Activated effector memory CD4-positive, alpha-beta T cell treated with Interleukin-2 at 50 U/mL for 16 hours (primary cell): ENCODE measurements at regions not wholly inside any gene's neighbourhood (a gene's known extent, or its start where the extent isn't known, plus 50 kb on each side); places are given as distances from the start of the nearest gene placed in this dataset.
A peak's percentile ranks its signal among the peaks of the same experiment; 100 is the strongest.
"Not testable (repeated sequence)": the region's sequence is repeated elsewhere in the genome, so short reads cannot be mapped to it uniquely, and the experiment has no call there.

Experiments used
- DNase-seq: peaks from one replicate; pipeline ENCODE4 v3.0.0-alpha.2; 2020

DNA sequence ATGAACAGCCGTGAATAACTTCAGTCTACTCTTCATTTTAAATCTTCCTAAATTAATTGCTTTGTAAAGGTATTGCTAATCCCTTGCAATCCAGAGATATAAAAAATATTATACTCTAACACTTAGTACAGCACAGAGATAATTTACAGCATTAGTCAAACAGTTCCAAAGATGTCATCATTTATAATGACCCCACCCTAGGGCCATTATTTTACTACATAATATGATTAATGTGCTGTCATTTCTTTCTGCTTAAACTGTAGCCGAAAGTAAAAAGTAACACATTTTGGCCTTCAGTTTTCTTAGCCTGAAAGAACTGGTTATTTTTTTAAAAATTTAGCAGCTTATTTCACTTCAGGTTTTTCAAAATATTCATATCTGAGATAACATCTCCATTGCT is 256.3 kb upstream of the RFC3 start:
- DNase-seq, result no peak

DNA sequence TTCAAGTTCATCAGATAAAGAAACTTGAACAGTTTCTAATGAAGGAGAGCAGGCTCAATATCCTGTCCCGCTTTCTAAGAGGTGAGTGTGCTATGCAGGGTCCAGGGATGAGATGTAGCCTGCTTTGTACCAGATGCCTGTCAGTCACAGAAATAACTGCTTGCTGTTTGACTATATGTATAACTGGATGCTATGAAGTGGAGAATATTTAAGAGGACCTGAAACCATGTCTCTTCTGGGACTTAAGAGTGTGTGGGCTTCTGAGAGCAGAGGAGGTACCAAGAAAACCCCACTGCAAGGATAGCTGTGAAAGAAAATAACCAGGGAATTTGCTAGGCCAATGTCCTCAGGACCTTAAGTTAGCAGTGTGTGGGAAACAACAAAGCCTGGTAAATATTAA is 246.3 kb upstream of the RFC3 start:
- DNase-seq, result no peak

DNA sequence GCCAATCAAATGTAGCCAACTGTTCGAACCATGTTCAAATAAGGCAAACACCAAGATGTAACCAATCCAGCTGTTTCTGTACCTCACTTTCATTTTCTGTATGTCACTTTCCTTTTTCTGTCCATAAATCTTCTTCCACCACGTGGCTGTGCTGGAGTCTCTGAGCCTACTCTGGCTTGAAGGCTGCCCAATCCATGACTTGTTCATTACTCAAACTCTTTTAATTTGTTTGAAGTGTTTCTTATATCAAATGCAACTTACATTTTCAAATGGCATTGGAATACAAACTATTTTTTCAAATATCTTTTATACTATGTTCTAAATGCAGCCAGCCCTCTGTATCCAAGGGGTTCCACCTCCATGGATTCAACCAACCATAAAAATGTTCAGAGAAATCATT is 245.6 kb upstream of the RFC3 start:
- not testable (repeated sequence) for DNase-seq

DNA sequence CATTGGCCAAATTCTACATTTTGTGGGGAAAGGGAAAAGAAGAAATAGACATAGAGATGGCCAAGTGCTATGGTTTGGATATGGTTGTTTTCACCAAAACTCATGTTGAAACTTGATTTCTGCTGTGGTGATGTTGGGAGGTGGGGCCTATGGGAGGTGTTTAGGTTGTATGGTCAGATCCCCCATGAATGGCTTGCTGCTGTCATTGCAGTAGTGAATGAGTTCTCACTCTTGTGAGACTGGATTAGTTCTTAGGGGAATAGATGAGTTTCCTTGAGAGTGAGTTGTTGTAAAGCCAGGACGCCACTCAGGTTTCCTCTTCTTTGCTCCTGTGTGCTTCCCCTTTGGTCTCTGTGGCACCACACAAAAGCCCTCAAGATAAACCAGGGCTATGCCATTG is 242.6 kb upstream of the RFC3 start:
- DNase-seq, result no peak

DNA sequence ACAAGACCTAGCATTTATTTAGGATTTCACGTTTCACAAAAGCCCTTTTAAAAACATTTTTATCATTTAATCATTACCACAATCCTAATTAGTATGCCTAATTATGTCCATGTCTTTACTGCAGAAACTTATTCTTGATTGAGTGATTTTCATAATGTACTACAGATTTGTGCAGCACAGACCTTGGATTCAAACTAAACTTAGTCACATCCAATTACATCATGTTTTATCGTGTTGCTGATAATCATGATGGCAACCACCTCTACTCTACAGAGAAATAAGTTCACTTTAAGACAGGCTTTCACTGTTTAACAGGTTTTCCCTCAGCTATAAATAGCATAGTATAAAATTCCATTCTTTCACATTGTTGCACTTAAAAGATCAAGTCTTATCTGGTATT is 240.9 kb upstream of the RFC3 start:
- DNase-seq, result no peak

DNA sequence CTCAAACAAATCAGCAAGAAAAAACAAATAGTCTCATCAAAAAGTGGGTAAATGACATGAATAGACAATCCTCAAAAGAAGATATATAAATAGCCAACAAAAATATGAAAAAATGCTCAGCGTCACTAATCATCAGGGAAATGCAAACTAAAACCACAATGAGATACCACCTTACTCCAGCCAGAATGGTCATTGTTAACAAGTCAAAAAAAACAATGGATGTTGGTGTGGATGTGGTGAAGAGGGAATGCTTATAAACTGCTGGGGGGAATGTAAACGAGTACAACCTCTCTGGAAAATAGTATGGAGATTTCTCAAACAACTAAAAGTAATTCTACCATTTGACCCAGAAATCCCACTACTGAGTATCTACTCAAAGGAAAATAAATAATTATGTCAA is 239.2 kb upstream of the RFC3 start:
- no peak for DNase-seq

DNA sequence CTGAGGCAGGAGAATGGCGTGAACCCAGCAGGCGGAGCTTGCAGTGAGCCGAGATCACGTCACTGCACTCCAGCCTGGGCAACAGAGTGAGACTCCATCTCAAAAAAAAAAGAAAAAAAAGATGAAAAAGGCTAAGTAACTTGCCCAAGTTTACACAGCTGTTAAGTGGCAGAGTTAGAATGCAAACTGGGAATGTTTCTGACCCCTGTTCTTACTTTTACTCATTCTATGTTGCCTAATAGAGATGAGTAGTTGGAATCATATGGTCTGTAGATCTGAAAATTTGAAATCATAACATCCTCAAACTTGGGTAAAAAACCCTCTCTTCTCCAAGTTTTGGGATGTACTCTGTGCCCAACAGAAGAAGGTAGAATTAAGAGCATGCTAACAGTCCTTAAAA is 235.8 kb upstream of the RFC3 start:
- DNase-seq, result no peak

DNA sequence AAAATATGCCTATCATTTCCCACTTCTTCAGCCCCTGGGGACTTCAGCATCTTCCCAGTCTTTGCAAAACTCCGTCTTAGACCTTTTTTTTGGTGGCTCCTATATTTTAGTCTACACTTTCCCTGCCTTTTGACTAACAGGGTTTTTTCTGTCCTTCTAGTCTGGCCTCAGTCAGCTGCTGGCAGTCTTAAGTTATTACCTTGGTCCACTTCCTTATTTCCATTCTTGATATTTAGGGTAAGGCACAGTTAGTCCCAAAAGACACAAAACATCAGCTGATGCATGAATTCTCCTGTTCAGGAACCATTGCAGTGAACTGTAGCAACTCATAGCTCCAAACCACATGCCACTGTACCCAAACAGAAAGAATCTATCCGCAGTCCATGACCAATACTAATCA is 234.6 kb upstream of the RFC3 start:
- DNase-seq, result no peak

DNA sequence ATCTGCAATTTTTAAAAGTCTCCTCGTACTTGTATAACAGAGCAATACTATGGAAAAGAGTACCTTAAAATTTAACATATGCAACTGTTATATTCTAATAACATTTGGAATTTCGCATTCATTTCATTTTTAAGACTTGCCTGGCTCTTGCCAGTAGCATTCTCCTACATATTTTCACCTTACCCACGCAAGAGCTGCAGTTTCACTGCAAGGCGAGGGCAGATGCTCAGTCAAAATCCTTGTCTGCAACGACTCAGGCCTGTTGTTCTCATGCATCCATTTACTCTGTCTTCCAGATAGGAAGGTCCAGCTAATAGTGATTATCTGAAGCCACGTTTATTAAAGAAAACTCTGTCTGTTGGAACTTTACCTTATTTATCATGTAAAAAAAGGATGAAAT is 227.0 kb upstream of the RFC3 start:
- no peak for DNase-seq

DNA sequence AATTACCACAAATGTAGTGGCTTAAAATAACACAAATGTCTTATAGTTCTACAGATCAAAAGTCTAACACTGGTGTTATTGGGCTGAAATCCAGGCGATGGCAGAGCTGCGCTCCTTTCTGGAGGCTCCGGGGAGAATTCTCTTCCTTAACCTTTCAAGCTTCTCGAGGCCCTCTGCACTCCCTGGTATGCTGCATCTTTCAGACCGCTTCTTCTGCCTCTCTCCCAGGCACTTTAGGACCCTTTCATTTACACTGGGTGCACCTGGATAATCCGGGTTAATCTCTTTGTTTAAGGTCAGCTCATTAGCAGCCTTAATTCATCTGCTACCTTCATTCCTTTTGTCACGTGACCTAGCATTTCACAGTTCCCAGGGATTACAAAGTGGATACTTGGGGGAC is 211.3 kb upstream of the RFC3 start:
- DNase-seq, result no peak

DNA sequence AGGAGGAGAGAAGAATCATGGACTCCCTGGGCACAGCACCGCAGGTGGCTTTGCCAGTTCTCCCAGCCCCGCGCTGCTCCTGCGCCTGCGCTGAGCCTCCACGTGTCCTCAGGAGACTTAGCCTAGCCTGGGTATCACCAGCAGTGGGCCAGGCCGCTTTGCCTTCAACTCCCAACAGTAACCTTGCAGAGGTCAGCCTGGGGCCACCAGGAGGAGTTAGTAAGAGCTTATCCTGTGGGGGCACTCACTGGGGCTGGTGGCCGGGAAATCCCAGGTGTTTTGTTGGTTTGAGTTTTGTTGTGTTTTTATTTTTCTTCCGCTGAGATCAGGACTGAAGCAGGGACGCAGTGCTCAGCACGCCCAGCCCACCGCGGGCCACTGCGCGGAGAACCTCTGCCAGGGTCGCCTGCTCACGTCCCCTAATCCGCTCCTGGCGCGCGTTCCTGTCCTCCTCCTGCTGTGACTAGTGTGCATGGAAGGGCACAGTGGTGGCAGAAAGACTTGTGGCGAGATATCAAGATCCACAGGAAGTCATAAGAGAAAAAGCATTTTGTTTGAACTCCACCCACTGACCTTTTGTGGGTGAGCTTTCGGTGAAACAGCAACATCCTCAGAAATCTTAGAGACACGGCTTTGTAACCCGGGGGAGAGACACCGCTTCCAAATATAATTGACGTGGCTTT is 207.4 kb upstream of the RFC3 start:
- peak; percentile 57 for DNase-seq

DNA sequence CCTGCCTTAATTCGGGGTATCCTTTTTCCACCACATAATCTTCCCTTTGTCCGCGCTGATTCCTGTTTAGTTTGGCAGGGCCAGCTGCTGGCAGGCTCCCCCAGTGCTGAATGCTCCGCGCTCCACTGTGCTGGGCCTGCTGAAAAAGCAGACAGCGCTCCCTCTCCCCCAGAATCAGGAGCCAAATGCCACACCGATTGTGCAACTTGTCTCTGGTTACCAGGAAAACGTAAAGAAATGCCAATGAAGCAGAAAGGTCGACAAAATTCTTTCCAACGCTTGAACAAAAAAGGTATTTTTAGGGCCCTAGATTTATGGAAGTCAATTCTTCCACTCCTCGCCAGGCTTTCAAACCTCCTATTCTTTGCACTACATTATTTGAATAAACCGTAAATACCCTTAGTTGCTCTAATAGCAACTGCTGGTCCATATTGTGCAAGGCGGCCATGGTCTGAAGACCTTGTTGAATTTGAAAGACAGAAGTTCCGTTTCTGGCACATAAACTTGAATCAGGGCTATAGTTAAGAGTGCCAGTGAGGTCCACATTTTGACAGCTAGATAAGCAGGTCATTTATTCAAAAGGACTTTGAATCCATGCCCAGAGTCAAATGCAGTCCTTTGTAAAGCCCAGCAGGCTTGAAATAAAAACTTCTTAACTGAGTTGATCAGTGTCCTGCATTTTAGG is 206.7 kb upstream of the RFC3 start:
- DNase-seq, result no peak

DNA sequence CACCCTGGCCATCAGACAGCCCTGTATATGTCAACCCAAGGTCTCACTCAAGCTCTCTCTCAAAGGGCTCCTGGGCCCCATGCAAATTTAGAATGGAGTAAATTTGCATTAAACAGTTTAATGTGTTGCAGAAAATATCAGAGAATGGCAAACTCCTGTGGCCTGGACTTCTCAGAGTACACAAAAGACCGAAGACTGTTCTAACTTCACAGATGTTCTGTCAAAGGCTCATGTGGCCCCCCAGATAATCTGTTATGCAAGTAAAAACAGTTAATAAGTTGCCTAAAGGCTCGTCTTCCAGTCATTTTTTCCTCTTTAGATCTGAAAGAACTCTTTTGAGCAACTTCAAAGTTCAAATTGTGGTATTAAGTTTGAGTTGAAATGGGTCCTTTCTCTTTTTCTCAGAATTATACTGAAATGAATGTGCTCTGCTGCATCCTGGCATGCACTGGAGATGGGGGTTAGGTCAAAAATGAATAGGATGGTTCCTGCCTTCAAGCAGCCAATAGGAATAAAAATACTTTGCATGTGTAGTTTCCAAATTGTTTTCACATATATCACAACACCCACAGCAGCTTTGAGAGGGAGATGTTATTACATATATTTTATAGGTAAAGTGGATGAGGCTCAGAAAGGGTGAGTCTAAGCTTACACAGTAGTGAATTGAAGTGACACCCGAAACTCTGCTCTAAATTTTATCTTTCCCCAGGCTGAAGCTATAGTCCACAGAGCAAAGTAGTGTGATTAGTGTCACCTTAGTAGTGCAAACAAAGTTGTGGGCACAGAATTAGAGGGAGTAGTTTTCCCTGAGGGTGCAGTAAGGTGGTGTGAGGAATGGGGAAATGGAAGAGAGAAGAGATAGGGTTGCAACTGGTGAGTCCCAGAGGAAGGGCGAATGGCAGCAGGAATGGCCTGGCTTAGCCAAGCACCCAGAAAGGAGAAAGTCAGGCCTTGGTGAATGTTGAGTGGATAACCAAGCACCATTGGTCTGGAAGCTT is 205.0 kb upstream of the RFC3 start:
- DNase-seq, result no peak

DNA sequence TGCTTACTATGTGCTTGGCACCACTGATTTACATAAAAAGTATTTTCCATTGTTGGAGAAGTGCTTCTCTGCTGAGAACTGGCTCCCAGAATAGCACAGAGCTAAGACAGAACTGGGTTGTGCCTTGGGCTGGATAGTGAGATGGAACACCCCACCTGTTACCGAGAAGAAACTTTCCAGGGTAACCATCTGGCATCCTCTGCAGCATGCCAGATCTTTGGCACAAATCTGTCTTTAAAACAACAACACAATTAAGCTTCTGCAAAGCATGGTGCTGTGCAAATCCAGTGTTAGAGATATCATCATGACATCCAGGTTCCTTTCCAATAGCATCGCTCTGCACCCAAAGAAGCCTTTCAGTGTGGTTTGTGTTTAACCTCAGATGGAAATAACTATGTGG is 202.5 kb upstream of the RFC3 start:
- DNase-seq, result no peak

DNA sequence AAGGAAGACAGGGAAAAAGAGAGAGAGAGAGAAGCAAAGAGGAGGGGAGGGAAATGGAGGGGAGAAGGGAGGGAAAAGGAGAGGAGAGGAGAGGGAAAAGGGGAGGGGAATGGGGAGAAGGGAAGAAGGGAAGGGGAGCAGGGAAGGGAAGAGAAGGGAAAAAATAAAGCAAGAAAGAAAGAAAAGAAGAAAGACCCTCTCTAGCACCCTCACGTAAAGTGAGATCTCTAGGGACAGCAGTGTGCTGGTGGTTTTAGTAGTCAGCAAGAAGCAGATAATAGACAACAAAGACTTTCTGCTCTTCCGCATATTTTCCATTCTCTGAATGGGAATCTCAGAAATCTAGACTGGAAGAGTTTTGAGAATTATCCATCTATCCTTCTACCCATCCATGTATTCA is 201.8 kb upstream of the RFC3 start:
- DNase-seq, result no peak

DNA sequence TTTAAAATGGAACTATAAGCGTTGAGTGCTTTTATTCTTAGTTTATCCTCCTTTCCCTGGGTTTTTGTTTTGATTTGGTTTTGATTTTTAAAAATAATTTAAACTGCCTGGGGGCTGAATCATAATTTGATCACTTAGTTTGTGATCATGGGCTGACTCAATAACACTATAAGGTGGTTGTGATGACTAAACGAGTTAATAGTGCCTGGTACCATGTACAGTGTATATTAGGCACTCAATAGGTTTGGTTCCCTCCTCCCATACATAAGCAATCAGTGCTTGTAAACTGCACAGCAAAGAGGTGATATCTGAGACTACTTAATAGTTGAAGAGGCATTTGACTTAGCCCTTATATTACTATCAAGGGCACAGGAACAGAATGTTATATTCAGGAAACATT is 200.9 kb upstream of the RFC3 start:
- no peak for DNase-seq

DNA sequence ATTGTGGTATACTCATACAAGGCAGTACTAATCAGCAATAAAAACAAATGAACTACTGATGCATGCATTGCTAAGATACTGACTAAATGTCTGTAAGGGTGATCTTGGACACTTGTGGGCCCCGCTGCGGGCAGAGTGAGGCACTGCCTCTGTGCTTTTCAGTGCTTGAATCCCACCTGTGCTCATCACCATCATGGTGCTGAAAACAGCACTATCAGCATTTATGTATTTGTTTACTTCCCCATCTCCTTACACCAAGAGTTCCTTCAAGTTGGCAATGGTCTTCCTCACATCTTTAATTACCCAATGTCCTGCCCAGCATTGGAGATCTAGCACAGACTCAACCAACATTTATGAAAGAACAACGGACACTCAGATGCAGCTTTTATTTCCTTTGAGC is 193.7 kb upstream of the RFC3 start:
- DNase-seq, result no peak

DNA sequence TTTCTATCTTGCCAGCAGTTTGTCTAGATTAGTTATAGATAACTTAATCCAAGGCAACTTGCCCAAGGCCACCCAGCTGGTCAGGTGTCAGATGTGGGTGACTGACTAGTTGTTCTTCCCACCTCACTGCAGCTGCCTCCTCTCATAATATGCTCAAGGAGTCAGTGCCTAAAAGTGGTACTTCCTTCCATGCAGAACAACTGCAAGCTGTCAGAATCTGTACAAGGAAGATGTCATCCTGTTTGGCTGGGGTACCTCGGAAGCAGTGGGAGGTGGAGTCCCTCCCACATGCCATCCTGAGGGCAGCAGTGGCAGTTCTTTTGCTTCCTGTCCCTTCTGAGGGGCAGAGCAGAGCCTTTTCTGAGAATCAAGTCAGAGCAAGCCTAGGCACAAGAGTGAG is 193.2 kb upstream of the RFC3 start:
- no peak for DNase-seq

DNA sequence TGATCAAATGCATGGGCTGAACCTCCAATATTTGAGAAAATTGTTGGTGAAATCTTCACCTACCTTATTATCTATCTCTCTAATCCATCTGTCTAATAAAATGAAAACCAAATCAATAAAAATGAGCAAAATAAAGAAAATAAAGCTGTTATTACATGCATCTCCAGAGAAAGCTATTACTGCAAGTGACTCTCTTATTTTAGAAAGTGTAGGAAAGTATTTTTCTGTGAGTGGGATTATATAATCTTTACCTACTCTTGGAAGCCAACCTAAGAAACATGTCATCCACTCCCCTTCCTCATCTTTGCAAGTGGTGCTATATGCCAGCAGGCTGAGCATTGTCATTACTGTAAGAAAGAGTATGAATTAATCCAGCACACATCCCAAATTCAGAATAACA is 191.5 kb upstream of the RFC3 start:
- no peak for DNase-seq

DNA sequence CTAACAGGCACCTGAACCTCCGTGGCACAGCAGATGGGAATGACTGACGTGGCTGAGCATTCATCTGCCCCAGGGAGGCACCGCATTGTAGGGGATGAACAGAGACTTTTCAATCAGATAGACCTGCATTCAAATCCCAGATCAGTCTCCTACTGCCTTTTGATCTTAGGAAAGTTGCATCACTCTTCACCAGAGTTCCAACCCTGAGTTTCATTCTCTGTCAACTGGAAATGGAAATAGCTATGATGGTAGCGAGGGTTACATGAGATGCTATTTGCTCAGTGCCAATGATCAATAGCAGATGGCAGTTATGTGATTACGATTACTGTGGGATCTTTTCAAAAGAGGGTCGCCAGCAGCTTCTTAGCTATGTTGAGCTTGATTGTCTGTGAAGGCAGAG is 189.3 kb upstream of the RFC3 start:
- DNase-seq, result no peak

DNA sequence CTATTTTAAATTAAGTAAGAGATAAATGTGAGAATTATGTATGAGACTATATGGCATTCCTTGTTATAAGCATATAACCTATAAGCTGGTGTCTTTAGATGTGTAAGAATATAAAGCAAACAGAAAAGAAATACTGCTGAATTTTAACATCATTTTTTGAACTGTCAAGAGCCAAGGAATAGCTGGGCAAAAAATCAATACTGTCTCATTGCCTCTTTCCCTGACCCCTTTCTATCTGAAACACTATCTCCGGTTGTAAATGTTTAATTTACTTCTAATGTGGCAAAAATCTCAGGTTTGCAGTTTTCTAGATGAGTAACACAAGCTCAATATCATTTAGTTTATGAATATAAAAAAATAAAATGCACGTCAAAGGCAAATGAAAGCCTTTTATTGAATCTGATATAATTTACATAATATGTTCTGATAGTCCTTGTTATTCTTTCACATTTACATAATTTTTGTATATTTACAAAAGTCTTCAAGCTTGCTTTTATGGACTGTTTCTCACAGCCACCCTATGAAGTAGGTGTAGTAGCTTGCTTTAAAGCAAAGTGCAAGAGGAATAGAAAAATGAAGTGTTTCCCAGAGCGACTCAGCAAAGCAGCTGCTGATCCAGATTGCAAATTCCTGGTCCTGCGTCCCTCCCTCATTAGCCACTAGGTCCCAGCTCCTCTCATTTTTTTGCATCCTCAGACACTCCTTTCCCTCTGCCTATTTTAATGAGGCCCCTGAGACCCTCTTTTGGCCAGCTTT is 188.2 kb upstream of the RFC3 start:
- DNase-seq, result no peak

DNA sequence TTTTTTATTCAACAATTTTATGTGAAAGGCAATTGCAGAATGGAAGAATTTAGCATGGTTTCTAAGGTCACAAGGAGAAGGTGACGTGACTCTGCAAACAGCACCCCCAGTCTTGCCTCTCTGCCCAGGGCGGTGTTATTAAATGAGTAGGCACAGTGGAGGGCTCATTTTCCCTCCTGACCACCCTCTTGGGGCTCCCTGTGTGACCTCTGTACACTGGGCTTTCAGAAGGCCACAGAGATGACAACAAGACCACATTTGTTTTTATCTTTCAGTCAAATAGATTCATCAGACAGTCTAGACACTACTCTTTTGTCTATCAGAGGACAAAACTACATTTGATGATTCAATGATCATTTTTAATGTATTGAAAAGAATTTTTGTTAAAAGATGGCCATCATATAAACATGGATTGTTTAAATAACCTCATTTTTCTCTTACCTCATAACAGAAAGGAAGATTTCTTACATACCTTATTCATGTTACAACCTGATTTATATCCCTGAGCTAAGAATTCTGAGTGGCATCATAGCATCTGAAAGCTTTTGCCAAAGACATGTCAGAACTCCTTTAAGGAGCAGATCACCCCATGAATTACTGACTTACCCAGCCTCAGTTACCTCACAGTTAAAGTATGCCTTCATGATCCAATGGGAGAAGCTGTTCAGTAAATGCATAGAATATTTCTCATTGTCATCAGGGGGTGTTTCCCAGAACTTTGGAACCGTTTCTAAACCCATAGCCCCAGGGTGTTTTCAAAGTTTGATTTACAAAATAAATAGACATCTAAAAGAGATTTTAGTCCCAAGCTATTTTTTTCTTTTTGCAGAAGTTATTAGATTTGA is 184.0 kb upstream of the RFC3 start:
- DNase-seq, result no peak
